ENCODE measurements at regions not wholly inside any gene's neighbourhood (a gene's known extent, or its start where the extent isn't known, plus 50 kb on each side); places are given as distances from the start of the nearest gene placed in this dataset.

- no peak overlapping the region for H3K4me3 ChIP-seq (ENCODE audit: low read depth, low read length)
- no peak for DNase-seq (ENCODE audit: low read depth)
- TF ChIP-seq CTCF (IDR thresholded peaks at IDR 0.05; ENCODE audit: insufficient read depth, low read length, poor library complexity, severe bottlenecking), result no peak
- no peaks in the 10 kb centered on the region for H3K36me3 ChIP-seq (ENCODE audit: control insufficient read depth, insufficient read depth, low read length)
- H3K27me3 ChIP-seq (ENCODE audit: control insufficient read depth, insufficient read depth, low read length), result no peaks in the 10 kb centered on the region
These were observed 61.5 kb upstream of the ADAM23 start for GRCh38 chr2:206381881-206382280.

GRCh38 chr2:206383669-206384068 is 59.7 kb upstream of the ADAM23 start:
- H3K27me3 ChIP-seq (ENCODE audit: control insufficient read depth, insufficient read depth, low read length), result no peaks in the 10 kb centered on the region
- no peak for DNase-seq (ENCODE audit: low read depth)
- H3K36me3 ChIP-seq (ENCODE audit: control insufficient read depth, insufficient read depth, low read length), result no peaks in the 10 kb centered on the region
- TF ChIP-seq CTCF (IDR thresholded peaks at IDR 0.05; ENCODE audit: insufficient read depth, low read length, poor library complexity, severe bottlenecking), result no peak
- H3K4me3 ChIP-seq (ENCODE audit: low read depth, low read length), result no peak overlapping the region

GRCh38 chr2:206387808-206388207 is 55.5 kb upstream of the ADAM23 start:
- H3K4me3 ChIP-seq (ENCODE audit: low read depth, low read length), result no peak overlapping the region
- H3K36me3 ChIP-seq (ENCODE audit: control insufficient read depth, insufficient read depth, low read length), result no peaks in the 10 kb centered on the region
- DNase-seq (ENCODE audit: low read depth), result no peak
- H3K27me3 ChIP-seq (ENCODE audit: control insufficient read depth, insufficient read depth, low read length), result no peaks in the 10 kb centered on the region
- TF ChIP-seq CTCF (IDR thresholded peaks at IDR 0.05; ENCODE audit: insufficient read depth, low read length, poor library complexity, severe bottlenecking), result no peak

GRCh38 chr2:206388698-206389097 is 54.6 kb upstream of the ADAM23 start:
- no peak for DNase-seq (ENCODE audit: low read depth)
- no peak for TF ChIP-seq CTCF (IDR thresholded peaks at IDR 0.05; ENCODE audit: insufficient read depth, low read length, poor library complexity, severe bottlenecking)
- H3K4me3 ChIP-seq (ENCODE audit: low read depth, low read length), result no peak overlapping the region
- H3K36me3 ChIP-seq (ENCODE audit: control insufficient read depth, insufficient read depth, low read length), result no peaks in the 10 kb centered on the region
- no peaks in the 10 kb centered on the region for H3K27me3 ChIP-seq (ENCODE audit: control insufficient read depth, insufficient read depth, low read length)

- Histone ChIP-seq H3K27me3 (ENCODE audit: control insufficient read depth, insufficient read depth, low read length) (no peaks in the 10 kb centered on the region), H3K4me3 (ENCODE audit: low read depth, low read length) (no peak overlapping the region), H3K36me3 (ENCODE audit: control insufficient read depth, insufficient read depth, low read length) (no peaks in the 10 kb centered on the region)
- DNase-seq (ENCODE audit: low read depth), result no peak
- TF ChIP-seq CTCF (IDR thresholded peaks at IDR 0.05; ENCODE audit: insufficient read depth, low read length, poor library complexity, severe bottlenecking), result no peak
These were observed 54.2 kb upstream of the ADAM23 start for GRCh38 chr2:206389164-206389563.

- H3K27me3 ChIP-seq (ENCODE audit: control insufficient read depth, insufficient read depth, low read length), result no peaks in the 10 kb centered on the region
- no peak overlapping the region for H3K4me3 ChIP-seq (ENCODE audit: low read depth, low read length)
- TF ChIP-seq CTCF (IDR thresholded peaks at IDR 0.05; ENCODE audit: insufficient read depth, low read length, poor library complexity, severe bottlenecking), result no peak
- DNase-seq (ENCODE audit: low read depth), result no peak
- no peaks in the 10 kb centered on the region for H3K36me3 ChIP-seq (ENCODE audit: control insufficient read depth, insufficient read depth, low read length)
These were observed 53.2 kb upstream of the ADAM23 start for GRCh38 chr2:206390181-206390580.
